ENCODE measurements at regions not wholly inside any gene's neighbourhood (a gene's known extent, or its start where the extent isn't known, plus 50 kb on each side); places are given as distances from the start of the nearest gene placed in this dataset.

DNA sequence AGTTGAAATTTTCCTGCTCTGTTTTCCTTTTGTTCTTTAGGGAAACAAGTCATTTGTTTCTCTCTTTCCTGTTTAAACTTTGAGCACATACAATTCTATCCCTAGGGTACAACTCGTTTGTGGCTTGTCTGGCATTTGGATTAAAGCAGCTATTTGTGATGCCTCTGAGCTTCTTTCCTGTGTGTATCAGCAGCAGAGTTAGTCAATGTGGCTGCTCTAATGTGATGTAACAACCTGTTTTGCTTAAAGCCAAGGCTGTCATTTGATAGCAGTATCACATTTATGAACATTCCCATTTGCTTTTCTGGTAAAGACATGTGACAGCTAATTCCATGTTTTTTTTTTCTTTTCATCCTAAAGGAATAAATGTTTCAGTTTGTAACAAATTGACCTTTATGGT lies 314.3 kb upstream of the CHD1 start:
- H3K27me3 ChIP-seq (ENCODE audit: insufficient read depth, low read length, poor library complexity) = peaks cover 5% of the 10 kb centered on the region
- TF ChIP-seq, protein P1, sequence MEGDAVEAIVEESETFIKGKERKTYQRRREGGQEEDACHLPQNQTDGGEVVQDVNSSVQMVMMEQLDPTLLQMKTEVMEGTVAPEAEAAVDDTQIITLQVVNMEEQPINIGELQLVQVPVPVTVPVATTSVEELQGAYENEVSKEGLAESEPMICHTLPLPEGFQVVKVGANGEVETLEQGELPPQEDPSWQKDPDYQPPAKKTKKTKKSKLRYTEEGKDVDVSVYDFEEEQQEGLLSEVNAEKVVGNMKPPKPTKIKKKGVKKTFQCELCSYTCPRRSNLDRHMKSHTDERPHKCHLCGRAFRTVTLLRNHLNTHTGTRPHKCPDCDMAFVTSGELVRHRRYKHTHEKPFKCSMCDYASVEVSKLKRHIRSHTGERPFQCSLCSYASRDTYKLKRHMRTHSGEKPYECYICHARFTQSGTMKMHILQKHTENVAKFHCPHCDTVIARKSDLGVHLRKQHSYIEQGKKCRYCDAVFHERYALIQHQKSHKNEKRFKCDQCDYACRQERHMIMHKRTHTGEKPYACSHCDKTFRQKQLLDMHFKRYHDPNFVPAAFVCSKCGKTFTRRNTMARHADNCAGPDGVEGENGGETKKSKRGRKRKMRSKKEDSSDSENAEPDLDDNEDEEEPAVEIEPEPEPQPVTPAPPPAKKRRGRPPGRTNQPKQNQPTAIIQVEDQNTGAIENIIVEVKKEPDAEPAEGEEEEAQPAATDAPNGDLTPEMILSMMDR (IDR thresholded peaks at IDR 0.05; ENCODE audit: borderline replicate concordance, extremely low read depth, low read length, poor library complexity, severe bottlenecking) = no peak
- TF ChIP-seq EZH2 (IDR thresholded peaks at IDR 0.05; ENCODE audit: borderline replicate concordance, low read depth, low read length, severe bottlenecking) = no peak
- H2AFZ ChIP-seq (ENCODE audit: low read depth, low read length) = no peak overlapping the region
- no peak overlapping the region for H3K27ac ChIP-seq (ENCODE audit: low read length)
- no peaks in the 10 kb centered on the region for H4K20me1 ChIP-seq (ENCODE audit: insufficient read depth, low read length)
- ATAC-seq (ENCODE audit: insufficient read depth, low read depth) (no peak), DNase-seq (no peak)
- H3K4me3 ChIP-seq (ENCODE audit: low read depth in 1 of 2, low read length in 2 of 2) = no peak overlapping the region
- H3K79me2 ChIP-seq (ENCODE audit: insufficient read depth, low read length) = no peaks in the 10 kb centered on the region
- H3K9me3 ChIP-seq (ENCODE audit: insufficient read depth, low read length, severe bottlenecking) = no peaks in the 10 kb centered on the region
- H3K4me1 ChIP-seq (ENCODE audit: insufficient read depth, low read length) = no peaks in the 10 kb centered on the region
- H3K36me3 ChIP-seq (ENCODE audit: insufficient read depth, low read length) = no peaks in the 10 kb centered on the region
- no peak overlapping the region for H3K4me2 ChIP-seq (ENCODE audit: insufficient read depth, low read length)
- H3K9ac ChIP-seq (ENCODE audit: low read depth, low read length) = no peak overlapping the region

GRCh38 chr5:99239826-99240360 lies 311.1 kb upstream of the CHD1 start:
- DNase-seq (no peak), ATAC-seq (ENCODE audit: insufficient read depth, low read depth) (no peak)
- Histone ChIP-seq H3K9me3 (ENCODE audit: insufficient read depth, low read length, severe bottlenecking) (no peaks in the 10 kb centered on the region), H3K9ac (ENCODE audit: low read depth, low read length) (no peak overlapping the region), H2AFZ (ENCODE audit: low read depth, low read length) (no peak overlapping the region), H3K4me2 (ENCODE audit: insufficient read depth, low read length) (no peak overlapping the region), H3K36me3 (ENCODE audit: insufficient read depth, low read length) (no peaks in the 10 kb centered on the region), H3K27ac (ENCODE audit: low read length) (no peak overlapping the region), H3K4me1 (ENCODE audit: insufficient read depth, low read length) (no peaks in the 10 kb centered on the region), H3K79me2 (ENCODE audit: insufficient read depth, low read length) (no peaks in the 10 kb centered on the region), H3K27me3 (ENCODE audit: insufficient read depth, low read length, poor library complexity) (peaks cover 5% of the 10 kb centered on the region), H4K20me1 (ENCODE audit: insufficient read depth, low read length) (no peaks in the 10 kb centered on the region), H3K4me3 (ENCODE audit: low read depth in 1 of 2, low read length in 2 of 2) (no peak overlapping the region)
- TF ChIP-seq, protein P1 (IDR thresholded peaks at IDR 0.05; ENCODE audit: borderline replicate concordance, extremely low read depth, low read length, poor library complexity, severe bottlenecking) = no peak
- no peak for TF ChIP-seq EZH2 (IDR thresholded peaks at IDR 0.05; ENCODE audit: borderline replicate concordance, low read depth, low read length, severe bottlenecking)

DNA sequence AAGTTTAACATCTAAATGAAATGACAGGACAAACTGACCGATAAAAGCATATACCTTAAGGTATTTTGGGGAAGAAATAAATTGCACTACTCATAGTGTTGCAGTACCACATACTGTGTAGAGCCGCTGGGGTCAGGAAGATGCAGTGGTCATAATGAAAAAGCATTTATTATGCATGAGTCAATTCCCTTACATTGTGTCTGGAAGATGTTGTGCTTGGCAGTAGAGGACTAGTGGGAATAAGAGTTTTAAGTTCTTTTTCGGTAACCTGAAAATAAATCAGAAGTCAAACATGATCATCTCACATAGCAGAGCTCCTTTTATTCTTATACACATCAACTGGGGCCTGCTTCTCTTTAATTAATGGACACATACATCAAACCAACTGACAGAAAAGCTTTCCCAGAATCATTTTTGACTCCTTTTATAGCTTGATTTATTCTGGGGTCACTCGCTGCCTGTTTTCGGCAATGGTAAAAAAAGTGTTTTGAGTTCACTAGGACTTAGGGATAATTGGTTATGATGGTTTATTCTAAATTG lies 262.5 kb upstream of the CHD1 start:
- DNase-seq = no peak
- Histone ChIP-seq H3K27me3 (ENCODE audit: insufficient read depth, low read length, poor library complexity) (no peaks in the 10 kb centered on the region), H3K4me2 (ENCODE audit: insufficient read depth, low read length) (no peak overlapping the region), H3K36me3 (ENCODE audit: insufficient read depth, low read length) (no peaks in the 10 kb centered on the region), H3K4me1 (ENCODE audit: insufficient read depth, low read length) (no peaks in the 10 kb centered on the region), H3K79me2 (ENCODE audit: insufficient read depth, low read length) (no peaks in the 10 kb centered on the region), H3K27ac (ENCODE audit: low read length) (no peak overlapping the region), H3K9me3 (ENCODE audit: insufficient read depth, low read length, severe bottlenecking) (no peaks in the 10 kb centered on the region), H4K20me1 (ENCODE audit: insufficient read depth, low read length) (no peaks in the 10 kb centered on the region), H2AFZ (ENCODE audit: low read depth, low read length) (no peak overlapping the region), H3K9ac (ENCODE audit: low read depth, low read length) (no peak overlapping the region), H3K4me3 (ENCODE audit: low read depth in 1 of 2, low read length in 2 of 2) (no peak overlapping the region)
- no peak for TF ChIP-seq EZH2 (IDR thresholded peaks at IDR 0.05; ENCODE audit: borderline replicate concordance, low read depth, low read length, severe bottlenecking)
- TF ChIP-seq, protein P1 (IDR thresholded peaks at IDR 0.05; ENCODE audit: borderline replicate concordance, extremely low read depth, low read length, poor library complexity, severe bottlenecking) = no peak
- no peak for ATAC-seq (ENCODE audit: insufficient read depth, low read depth)
